ENCODE measurements at regions not wholly inside any gene's neighbourhood (a gene's known extent, or its start where the extent isn't known, plus 50 kb on each side); places are given as distances from the start of the nearest gene placed in this dataset.
"Not testable (repeated sequence)": the region's sequence is repeated elsewhere in the genome, so short reads cannot be mapped to it uniquely, and the experiment has no call there.

- Histone ChIP-seq H3K9me3 (no peaks in the 10 kb centered on the region), H3K4me3 (no peak overlapping the region), H3K27ac (no peak overlapping the region), H3K4me1 (no peaks in the 10 kb centered on the region), H3K36me3 (no peaks in the 10 kb centered on the region), H3K27me3 (no peaks in the 10 kb centered on the region)
- intact Hi-C loops (cut with DNase I), result no loop called here
- ATAC-seq, result no peak
- no peak for TF ChIP-seq POLR2A (IDR thresholded peaks at IDR 0.05)
- TF ChIP-seq, protein P1, sequence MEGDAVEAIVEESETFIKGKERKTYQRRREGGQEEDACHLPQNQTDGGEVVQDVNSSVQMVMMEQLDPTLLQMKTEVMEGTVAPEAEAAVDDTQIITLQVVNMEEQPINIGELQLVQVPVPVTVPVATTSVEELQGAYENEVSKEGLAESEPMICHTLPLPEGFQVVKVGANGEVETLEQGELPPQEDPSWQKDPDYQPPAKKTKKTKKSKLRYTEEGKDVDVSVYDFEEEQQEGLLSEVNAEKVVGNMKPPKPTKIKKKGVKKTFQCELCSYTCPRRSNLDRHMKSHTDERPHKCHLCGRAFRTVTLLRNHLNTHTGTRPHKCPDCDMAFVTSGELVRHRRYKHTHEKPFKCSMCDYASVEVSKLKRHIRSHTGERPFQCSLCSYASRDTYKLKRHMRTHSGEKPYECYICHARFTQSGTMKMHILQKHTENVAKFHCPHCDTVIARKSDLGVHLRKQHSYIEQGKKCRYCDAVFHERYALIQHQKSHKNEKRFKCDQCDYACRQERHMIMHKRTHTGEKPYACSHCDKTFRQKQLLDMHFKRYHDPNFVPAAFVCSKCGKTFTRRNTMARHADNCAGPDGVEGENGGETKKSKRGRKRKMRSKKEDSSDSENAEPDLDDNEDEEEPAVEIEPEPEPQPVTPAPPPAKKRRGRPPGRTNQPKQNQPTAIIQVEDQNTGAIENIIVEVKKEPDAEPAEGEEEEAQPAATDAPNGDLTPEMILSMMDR (IDR thresholded peaks at IDR 0.05), result no peak
- WGBS, 4 donors, result 85 to 91% (median 88%) methylated on average over 4 of the region's 4 CpGs
- no peak for DNase-seq
These were observed 161.0 kb downstream of the GJA1 start for GRCh38 chr6:121596441-121596840.

DNA sequence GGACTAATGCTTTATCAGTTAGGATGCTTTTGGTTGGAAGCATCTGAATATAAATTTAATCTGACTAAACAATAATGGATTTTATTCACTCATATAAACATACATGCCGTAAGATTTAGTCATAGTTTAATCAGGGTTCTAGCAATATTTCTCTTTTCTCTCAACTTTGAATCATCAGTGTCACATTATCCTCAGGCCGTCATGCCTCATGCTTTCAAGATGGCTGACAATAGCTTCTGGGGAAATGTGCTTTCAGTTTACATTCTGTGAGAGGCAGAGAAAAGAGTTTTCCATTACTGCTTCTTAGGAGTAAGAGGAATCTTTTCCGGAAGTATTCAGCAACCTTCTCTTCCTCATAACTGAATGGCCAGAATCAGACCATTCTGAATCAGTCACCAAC, 162.2 kb downstream of the GJA1 start:
- no peak for ATAC-seq
- intact Hi-C loops (cut with DNase I), result no loop called here

DNA sequence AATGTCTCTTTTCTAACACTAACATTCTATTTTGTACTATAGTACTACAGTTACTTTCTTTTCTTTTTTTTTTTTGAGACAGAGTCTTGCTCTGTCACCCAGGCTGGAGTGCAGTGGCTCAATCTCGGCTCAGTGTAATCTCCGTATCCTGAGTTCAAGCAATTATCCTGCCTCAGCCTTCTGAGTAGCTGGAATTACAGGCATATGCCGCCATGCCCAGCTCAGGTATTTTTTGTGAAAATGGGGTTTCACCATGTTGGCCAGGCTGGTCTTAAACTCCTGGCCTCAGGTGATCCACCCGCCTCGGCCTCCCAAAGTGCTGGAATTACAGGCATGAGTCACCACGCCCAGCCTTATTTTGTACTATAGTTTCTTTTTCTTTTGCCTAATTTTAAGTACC, 163.9 kb downstream of the GJA1 start:
- H3K4me3 ChIP-seq; H3K27ac ChIP-seq; H3K27me3 ChIP-seq; intact Hi-C loops (cut with DNase I); H3K36me3 ChIP-seq; DNase-seq; H3K4me1 ChIP-seq; ATAC-seq; H3K9me3 ChIP-seq: not testable (repeated sequence)
- WGBS, 4 donors, result 94 to 97% (median 96%) methylated on average over 6 of the region's 6 CpGs

More for the DNA sequence above, 162.2 kb downstream of the GJA1 start:
- Histone ChIP-seq H3K4me3 (no peak overlapping the region), H3K9me3 (no peaks in the 10 kb centered on the region), H3K27ac (no peak overlapping the region), H3K4me1 (no peaks in the 10 kb centered on the region), H3K36me3 (no peaks in the 10 kb centered on the region), H3K27me3 (no peaks in the 10 kb centered on the region)
- no peak for TF ChIP-seq POLR2A (IDR thresholded peaks at IDR 0.05)
- TF ChIP-seq, protein P1 (IDR thresholded peaks at IDR 0.05), result no peak
- no peak for DNase-seq
- 92 to 96% (median 93%) methylated on average over 3 of the region's 3 CpGs for WGBS, 4 donors

DNA sequence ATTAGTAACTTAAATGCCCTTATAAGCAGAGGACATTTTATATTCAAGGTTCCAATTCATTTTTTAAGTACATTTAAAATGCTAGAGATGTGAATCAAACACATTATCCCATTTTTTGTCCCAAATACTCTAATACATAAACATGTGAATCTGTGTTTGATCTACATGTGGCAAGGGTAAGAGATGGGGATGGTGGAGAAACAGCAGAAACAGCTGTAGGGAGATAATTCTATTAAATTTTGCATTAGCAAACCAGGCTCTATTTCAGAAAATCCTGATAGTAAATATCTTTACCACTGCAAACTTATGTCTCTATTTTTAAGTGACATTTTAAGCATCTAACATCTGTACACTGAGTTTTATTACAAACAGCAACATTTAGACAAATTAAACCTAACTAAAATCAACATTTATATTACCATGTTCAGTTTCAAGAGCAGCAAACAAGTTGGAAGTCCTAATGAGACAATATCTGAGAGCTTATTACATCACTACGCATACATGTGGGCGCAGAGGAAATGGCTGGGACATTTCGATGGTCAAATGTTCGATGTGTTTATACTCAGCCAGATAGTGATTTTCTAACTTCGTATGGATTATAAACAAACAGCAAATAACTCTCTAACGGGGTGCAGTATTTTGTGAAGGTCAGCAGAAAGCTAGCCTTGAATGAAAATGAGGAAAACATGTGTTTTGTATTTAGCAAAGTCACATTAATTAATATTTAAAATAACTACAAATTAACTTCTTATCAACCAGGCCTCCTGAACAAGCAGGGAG, 165.1 kb downstream of the GJA1 start:
- 66 to 84% (median 76%) methylated on average over 6 of the region's 6 CpGs for WGBS, 4 donors
- DNase-seq (no peak), ATAC-seq (no peak)
- intact Hi-C loops (cut with DNase I), result no loop called here
- Histone ChIP-seq H3K27ac (no peak overlapping the region), H3K27me3 (no peaks in the 10 kb centered on the region), H3K9me3 (no peaks in the 10 kb centered on the region), H3K4me1 (no peaks in the 10 kb centered on the region), H3K4me3 (no peak overlapping the region), H3K36me3 (no peaks in the 10 kb centered on the region)
- TF ChIP-seq, protein P1 (IDR thresholded peaks at IDR 0.05), result no peak
- TF ChIP-seq POLR2A (IDR thresholded peaks at IDR 0.05), result no peak

DNA sequence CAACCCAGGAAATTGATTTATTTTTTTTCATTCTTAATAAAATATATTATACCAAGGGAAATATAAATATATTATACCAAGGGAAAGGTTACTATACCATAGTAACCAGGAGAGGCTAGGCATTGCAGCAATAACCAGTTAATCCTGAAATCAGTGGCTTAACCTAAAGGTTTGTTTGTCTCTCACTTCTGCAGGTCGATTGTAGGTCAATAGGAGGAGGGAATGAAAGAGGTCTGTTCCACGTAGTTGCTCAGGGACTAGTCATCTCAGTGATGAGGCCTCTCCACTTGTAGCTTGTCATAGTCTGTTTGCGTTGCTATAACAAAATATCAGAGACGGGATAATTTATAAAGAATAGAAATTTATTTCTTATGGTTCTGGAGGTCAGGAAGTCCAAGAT, 168.0 kb downstream of the GJA1 start:
- Histone ChIP-seq H3K36me3 (no peaks in the 10 kb centered on the region), H3K27me3 (no peaks in the 10 kb centered on the region), H3K9me3 (no peaks in the 10 kb centered on the region), H3K4me3 (no peak overlapping the region), H3K4me1 (no peaks in the 10 kb centered on the region), H3K27ac (no peak overlapping the region)
- DNase-seq, result no peak
- intact Hi-C loops (cut with DNase I), result no loop called here
- 74 to 85% (median 82%) methylated on average over 4 of the region's 4 CpGs for WGBS, 4 donors
- TF ChIP-seq, protein P1 (IDR thresholded peaks at IDR 0.05), result no peak
- TF ChIP-seq POLR2A (IDR thresholded peaks at IDR 0.05), result no peak
- no peak for ATAC-seq

All from heart left ventricle (tissue), 16 donors.